A673 (cell line): ENCODE measurements at regions not wholly inside any gene's neighbourhood (a gene's known extent, or its start where the extent isn't known, plus 50 kb on each side); places are given as distances from the start of the nearest gene placed in this dataset.

Experiments
- BruUV-seq: library from RNA; stranded (reverse); fragments of 400-500 nt; replicated peaks from 2 replicates; lab custom pipeline; 2021; lab: Mats Ljungman, UMichigan
- CTCF ChIA-PET: fragments of 300-600 bp; sonication (Branson Sonifier 250); formaldehyde crosslinking; loops from one replicate; lab custom pipeline; 2022; ENCODE audit warnings: antibody characterized with exemption; lab: Charles Lee
- POLR2A ChIA-PET: fragments of 300-600 bp; sonication (Branson Sonifier 250); formaldehyde crosslinking; loops from one replicate; lab custom pipeline; 2022; ENCODE audit warnings: antibody characterized with exemption; ENCODE audit not compliant: low non-redundant PET; lab: Charles Lee
- DNase-seq: peaks from one replicate; pipeline ENCODE4 v3.0.0-alpha.2; 2015; ENCODE audit warnings: low spot score
- H3K27ac ChIP-seq: fragments of 200-600 bp; sonication (generic); 2 replicates; pipeline ENCODE4 v1.5.1; 2016; ENCODE audit warnings: mixed run types, low read depth, mild to moderate bottlenecking, mixed read lengths, antibody characterized with exemption, low read length; ENCODE audit not compliant: poor library complexity, severe bottlenecking
- H3K27me3 ChIP-seq: fragments of 200-600 bp; sonication (generic); replicated peaks from 2 replicates; pipeline ENCODE4 v1.6.1; 2017; ENCODE audit warnings: mixed run types, low read depth, mild to moderate bottlenecking, mixed read lengths, antibody characterized with exemption, low read length; ENCODE audit not compliant: insufficient read depth, poor library complexity
- H3K36me3 ChIP-seq: fragments of 200-600 bp; sonication (generic); 2 replicates; pipeline ENCODE4 v1.6.1; 2016; ENCODE audit warnings: mixed run types, mild to moderate bottlenecking, mixed read lengths, antibody characterized with exemption, low read length; ENCODE audit not compliant: insufficient read depth, poor library complexity, severe bottlenecking
- H3K4me1 ChIP-seq: fragments of 200-600 bp; sonication (generic); 2 replicates; pipeline ENCODE4 v1.6.1; 2017; ENCODE audit warnings: mixed run types, mild to moderate bottlenecking, mixed read lengths, antibody characterized with exemption, low read length; ENCODE audit not compliant: insufficient read depth, poor library complexity, severe bottlenecking
- H3K4me3 ChIP-seq: fragments of 200-600 bp; sonication (generic); 2 replicates; pipeline ENCODE4 v1.5.1; 2016; ENCODE audit warnings: low read depth, mixed run types, mild to moderate bottlenecking, mixed read lengths, low read length; ENCODE audit not compliant: poor library complexity, severe bottlenecking
- H3K9me3 ChIP-seq: fragments of 200-600 bp; sonication (generic); 2 replicates; pipeline ENCODE4 v1.6.1; 2016; ENCODE audit warnings: mixed run types, low read depth, mild to moderate bottlenecking, mixed read lengths, antibody characterized with exemption, low read length; ENCODE audit not compliant: poor library complexity, severe bottlenecking
- EZH2 ChIP-seq: fragments of 200-600 bp; sonication (generic); IDR thresholded peaks from 2 replicates; pipeline ENCODE4 v1.6.1; 2017; ENCODE audit warnings: borderline replicate concordance, low read depth, mild to moderate bottlenecking, mixed read lengths, antibody characterized with exemption, low read length; ENCODE audit not compliant: poor library complexity, severe bottlenecking
- intact Hi-C: fragments of 100-400 bp; cut with micrococcal nuclease; formaldehyde crosslinking; loops from one replicate; pipeline ENCODE4 v1.10.0; 2022; ENCODE audit not compliant: unreplicated experiment
- TF ChIP-seq, protein P1 (sequence below): fragments of 300-800, 200-600 bp; sonication (generic); conservative IDR thresholded peaks from 2 replicates; pipeline ENCODE4 v1.5.1; 2017; ENCODE audit warnings: low read depth, mild to moderate bottlenecking, antibody characterized with exemption, low read length, moderate library complexity, mixed read lengths

DNA sequence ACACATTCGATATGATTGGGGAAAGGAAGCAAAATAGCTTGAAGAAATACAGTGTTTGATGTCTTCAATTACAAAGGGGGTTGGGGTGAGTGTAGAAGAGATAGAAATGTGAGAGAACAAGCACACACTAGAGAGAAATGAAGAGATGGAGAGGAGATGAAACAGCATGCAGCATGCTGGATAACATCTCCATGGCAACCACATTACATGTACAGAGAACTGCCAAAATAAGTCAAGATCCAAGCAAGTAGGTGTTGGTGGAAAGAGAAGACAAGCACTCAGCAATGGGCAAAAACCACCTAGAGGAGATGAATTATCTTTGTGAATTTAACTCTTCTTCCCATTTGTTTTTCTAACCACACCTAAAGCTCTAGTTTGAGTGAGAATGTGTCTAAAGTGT, 289.8 kb downstream of the GRIN2B start:
- POLR2A ChIA-PET: no interaction called here
- H3K9me3 ChIP-seq: no peaks in the 10 kb centered on the region
- no peak overlapping the region for H3K27ac ChIP-seq
- no peaks in the 10 kb centered on the region for H3K36me3 ChIP-seq
- CTCF ChIA-PET: no interaction called here
- no peak overlapping the region for H3K4me3 ChIP-seq
- no TSS peak for BruUV-seq
- intact Hi-C loops: no loop called here
- H3K4me1 ChIP-seq: no peaks in the 10 kb centered on the region
- no peak for DNase-seq
- H3K27me3 ChIP-seq: peaks cover 30% of the 10 kb centered on the region
- TF ChIP-seq, protein P1, sequence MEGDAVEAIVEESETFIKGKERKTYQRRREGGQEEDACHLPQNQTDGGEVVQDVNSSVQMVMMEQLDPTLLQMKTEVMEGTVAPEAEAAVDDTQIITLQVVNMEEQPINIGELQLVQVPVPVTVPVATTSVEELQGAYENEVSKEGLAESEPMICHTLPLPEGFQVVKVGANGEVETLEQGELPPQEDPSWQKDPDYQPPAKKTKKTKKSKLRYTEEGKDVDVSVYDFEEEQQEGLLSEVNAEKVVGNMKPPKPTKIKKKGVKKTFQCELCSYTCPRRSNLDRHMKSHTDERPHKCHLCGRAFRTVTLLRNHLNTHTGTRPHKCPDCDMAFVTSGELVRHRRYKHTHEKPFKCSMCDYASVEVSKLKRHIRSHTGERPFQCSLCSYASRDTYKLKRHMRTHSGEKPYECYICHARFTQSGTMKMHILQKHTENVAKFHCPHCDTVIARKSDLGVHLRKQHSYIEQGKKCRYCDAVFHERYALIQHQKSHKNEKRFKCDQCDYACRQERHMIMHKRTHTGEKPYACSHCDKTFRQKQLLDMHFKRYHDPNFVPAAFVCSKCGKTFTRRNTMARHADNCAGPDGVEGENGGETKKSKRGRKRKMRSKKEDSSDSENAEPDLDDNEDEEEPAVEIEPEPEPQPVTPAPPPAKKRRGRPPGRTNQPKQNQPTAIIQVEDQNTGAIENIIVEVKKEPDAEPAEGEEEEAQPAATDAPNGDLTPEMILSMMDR: no peak
- no peak for TF ChIP-seq EZH2

DNA sequence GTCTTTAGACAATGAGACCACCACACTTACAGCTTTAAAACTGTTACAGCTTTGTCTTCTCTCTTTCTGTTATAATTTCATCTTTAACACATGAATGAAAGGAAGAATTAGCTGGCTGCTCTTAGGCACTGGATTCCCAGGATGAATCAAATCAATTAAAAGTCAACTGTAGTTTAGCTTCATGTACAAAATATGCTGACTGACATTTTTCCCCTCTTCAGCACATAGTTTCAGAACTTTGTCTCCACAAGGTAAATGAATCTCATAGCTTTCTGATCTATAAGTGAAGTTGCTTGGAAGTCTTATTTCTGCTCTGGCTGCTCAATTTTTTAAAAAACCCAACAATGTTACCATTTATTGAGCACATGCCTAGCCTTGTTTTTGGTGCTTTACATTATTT, 293.8 kb downstream of the GRIN2B start:
- peaks cover 19% of the 10 kb centered on the region for H3K27me3 ChIP-seq
- H3K9me3 ChIP-seq: no peaks in the 10 kb centered on the region
- H3K4me1 ChIP-seq: no peaks in the 10 kb centered on the region
- intact Hi-C loops: no loop called here
- H3K36me3 ChIP-seq: no peaks in the 10 kb centered on the region
- ChIA-PET POLR2A (no interaction called here), CTCF (no interaction called here)
- TF ChIP-seq, protein P1: no peak
- TF ChIP-seq EZH2: no peak
- H3K4me3 ChIP-seq: no peak overlapping the region
- H3K27ac ChIP-seq: no peak overlapping the region
- no peak for DNase-seq
- BruUV-seq: no TSS peak

- no peaks in the 10 kb centered on the region for H3K9me3 ChIP-seq
- H3K27ac ChIP-seq: no peak overlapping the region
- POLR2A ChIA-PET: no interaction called here
- no peak overlapping the region for H3K4me3 ChIP-seq
- DNase-seq: no peak
- no peaks in the 10 kb centered on the region for H3K4me1 ChIP-seq
- CTCF ChIA-PET: no interaction called here
- TF ChIP-seq, protein P1: no peak
- TF ChIP-seq EZH2: no peak
- H3K36me3 ChIP-seq: no peaks in the 10 kb centered on the region
- peaks cover 32% of the 10 kb centered on the region for H3K27me3 ChIP-seq
- no TSS peak for BruUV-seq
- intact Hi-C loops: no loop called here
Measured at GRCh38 chr12:13686260-13686659, 295.1 kb downstream of the GRIN2B start.
